LHCN-M2 (cell line): ENCODE measurements at regions not wholly inside any gene's neighbourhood (a gene's known extent, or its start where the extent isn't known, plus 50 kb on each side); places are given as distances from the start of the nearest gene placed in this dataset.
"Not testable (repeated sequence)": the region's sequence is repeated elsewhere in the genome, so short reads cannot be mapped to it uniquely, and the experiment has no call there.

Source experiments
- DNase-seq: peaks from one replicate; pipeline ENCODE4 v3.0.0-alpha.2; 2012; ENCODE audit warnings: low read depth

DNA sequence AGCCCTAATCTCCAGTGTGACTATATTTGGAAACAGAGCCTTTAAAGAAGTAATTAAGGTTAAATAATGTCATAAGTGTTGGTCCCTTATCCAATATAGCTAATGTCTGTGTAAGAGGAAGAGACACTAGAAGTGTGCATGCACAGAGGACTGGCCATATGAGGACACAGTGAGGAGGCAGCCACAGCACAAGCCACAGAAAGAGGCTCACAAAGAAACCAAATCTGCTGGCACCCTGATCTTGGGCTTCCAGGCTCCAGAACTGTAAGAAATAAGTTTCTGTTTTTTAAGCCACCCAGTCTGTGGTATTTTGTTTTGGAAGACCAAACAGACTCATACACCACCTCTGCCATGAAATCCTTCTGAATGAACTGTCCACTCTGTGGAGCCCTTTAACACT, 186.4 kb upstream of the SLC39A10 start:
- no peak for DNase-seq

DNA sequence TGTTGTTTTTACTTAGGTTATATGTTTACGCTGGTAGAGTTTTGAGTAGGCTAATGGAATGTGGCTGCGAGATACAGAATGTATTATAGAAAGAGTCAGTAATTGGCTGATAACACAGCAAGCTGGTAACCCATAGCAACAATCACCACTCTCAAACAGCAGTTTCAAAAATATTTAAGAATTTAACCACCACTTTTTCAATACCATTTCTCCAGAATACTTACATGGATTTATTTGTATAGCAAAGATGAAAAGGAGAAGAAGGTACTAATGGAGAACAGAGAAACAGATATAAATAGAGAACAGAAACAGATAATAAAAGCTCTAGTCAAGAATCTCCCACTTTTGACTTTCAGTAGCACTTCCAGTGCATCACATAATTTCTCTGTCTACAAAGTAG, 188.3 kb upstream of the SLC39A10 start:
- no peak for DNase-seq

DNA sequence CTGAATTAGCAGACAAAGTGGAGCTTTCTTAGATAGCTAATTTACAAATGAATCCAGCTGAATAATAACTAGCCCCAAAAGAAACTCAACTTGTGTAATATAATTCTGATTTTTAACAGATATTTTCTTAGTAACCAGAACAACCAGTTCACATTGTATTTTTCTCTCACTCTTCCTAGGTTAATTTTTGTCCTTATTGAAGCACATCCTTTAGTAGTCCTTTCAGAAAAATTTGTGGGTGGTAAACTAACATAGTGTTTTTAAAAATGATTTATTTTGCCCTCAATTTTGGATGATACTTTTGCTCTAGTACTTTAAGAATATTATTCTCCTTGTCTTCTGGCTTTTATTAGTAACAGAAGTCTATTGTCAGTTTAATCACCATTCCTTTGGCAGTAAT, 190.6 kb upstream of the SLC39A10 start:
- no peak for DNase-seq

DNA sequence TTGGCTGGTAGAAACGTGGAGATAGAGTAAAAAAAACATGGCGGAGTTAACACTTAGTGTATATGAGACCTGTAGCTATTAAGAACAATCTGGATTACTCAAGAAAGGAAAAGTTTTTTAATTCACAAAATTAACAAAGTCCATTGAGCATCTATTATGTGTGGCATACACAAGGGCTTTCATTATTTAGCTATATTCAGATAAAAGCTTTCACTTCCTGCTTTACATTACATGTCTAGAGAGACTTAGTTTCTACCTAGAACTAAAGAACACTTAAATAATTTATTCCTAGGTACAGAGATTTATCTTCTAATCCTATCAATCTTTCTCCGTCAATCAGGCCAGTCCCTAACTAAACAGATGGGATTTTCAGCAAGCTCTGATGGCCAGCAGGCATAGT, 196.0 kb upstream of the SLC39A10 start:
- no peak for DNase-seq

DNA sequence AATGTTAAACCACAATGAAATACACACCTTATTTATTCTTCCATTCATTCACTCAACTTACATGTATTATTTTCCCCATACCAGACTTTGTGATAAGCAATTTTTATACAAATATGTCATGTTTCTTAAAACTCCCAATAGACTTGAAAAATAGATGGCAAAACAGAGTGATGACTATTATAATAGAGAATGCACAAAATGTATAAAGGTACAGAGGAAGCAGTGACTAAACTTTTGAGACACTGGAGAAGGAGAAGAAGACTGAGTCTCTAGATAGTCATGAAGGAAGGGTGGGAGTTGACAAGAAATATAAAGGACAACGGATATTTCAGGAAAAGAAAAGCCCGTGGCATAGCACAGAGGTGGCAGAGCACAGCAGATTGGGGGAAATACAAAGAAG, 198.1 kb upstream of the SLC39A10 start:
- DNase-seq, result peak; percentile 11

DNA sequence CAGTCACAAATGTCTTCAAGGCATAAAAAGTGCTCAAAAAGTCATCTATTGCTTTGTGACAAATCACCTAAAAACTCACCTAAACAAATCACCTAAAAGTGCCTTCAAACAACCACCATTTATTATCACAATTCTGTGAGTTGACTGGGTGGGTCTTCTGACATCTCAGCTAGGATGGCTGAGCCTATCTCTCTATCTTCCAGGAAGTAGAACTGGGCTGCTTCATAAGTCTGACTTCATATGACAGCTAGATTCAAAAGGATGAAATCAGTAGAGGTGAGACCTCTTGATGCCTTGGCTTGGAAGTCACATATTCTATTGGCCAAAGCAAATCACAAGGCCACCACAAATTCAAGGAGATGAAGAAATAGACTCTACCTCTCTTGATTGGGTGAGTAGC, 199.2 kb upstream of the SLC39A10 start:
- no peak for DNase-seq

DNA sequence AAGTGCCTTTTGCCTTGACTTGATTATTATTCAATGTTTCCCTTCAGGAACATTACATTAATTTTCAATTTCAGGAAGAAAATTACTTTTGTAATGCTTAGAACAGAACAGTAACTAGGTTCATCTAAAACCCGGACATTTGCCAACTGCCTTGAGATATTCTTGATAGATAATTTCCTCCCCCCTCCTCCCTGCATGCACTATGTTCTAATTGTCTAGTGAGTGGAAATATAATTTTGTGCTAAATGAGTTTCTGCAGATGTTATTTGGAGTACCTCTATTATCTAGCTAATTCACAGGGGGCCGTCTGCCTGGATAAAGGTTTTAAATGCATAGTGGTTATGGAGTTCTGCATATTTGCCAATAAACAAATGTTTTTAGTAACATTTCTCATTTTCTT, 200.3 kb upstream of the SLC39A10 start:
- no peak for DNase-seq

DNA sequence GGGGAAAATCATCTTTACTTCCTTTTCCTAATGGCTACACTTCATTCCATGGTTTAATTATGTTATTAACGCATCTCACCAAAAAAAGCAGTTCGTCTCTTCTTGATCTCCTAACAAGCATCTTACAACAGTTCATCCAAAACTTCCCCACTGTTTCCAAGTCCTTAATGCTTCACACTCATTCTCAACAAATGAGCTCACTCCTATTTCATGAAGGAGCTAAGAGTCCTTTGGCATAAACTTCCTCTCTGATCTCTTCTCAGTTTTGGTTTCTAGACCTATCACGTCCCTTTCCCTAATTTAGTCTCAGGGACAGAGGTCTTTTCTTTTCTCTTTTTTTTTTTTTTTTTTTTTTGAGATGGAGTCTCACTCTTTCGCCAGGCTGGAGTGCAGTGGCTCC, 205.9 kb upstream of the SLC39A10 start:
- no peak for DNase-seq

DNA sequence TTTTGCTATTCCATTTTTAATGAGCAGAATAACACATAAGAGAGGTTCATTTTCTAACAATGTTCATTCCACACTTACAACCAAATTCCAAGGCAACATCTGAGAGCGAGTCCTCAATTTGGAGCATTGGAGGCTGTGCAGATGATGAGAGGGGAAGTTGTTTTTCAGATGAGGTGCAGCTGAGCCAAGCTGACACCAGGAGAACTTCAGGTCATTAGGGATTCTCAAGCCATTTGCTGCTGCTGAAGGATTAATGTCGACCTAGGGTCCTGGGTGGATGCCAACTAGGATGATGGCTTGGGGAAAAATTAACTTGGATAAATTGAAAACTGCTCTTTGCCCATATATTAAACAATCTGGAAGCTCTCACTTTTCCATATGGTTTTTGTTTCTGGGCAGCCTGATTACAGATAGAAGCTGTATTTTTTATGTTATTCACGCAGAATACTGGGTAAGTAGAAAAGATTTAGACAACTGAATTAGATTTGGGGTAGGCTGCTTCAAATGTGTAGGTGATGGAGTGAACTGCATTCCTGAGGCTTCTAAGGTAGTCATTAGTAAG, 206.4 kb upstream of the SLC39A10 start:
- DNase-seq, result no peak

DNA sequence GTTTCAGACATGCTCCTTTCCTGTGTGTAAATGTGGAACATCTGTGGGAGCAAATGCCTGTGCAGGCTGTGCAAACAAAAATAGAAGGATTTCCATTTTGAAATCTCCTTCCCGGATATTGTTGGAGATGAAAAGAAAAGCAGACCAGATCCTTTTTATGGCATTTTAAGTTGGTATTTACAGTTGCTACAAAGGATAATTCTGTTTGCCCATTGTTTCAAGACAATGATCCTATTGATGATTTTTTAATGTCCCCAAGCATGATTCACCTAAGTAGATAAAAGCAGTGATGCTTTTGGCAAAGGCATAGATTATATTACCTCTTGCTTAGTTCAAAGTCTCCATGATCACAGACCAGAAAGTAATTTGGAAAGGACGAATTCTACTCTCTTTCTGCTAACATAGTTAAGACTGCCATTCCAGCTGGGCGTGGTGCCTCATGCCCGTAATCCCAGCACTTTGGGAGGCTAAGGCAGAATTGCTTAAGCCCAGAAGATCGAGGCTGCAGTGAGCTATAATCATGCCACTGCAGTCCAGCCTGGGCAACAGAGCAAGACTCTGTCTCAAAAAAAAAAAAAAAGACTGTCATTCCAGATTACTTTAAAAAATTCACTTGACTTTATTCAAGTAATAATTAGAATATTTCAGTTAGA, 209.6 kb upstream of the SLC39A10 start:
- DNase-seq, result no peak

DNA sequence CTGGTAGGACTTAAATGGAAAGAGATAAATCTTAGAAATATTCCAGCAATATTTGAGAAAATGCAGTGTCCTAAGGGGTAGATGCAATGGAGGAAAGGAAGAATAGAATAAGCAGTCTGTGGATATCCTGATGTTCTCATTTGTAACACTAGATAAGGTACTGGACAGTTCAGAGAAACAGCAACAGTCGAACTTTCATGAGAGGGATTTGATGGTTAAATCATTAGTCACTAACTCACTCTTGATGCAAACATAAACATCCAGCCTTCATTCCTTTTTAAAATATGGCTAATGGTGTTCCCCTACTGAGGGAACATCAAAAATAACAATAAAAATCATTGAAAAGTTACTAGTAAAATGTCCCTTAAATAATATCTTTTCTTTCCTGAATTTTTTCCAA, 211.4 kb upstream of the SLC39A10 start:
- peak; percentile 27 for DNase-seq

DNA sequence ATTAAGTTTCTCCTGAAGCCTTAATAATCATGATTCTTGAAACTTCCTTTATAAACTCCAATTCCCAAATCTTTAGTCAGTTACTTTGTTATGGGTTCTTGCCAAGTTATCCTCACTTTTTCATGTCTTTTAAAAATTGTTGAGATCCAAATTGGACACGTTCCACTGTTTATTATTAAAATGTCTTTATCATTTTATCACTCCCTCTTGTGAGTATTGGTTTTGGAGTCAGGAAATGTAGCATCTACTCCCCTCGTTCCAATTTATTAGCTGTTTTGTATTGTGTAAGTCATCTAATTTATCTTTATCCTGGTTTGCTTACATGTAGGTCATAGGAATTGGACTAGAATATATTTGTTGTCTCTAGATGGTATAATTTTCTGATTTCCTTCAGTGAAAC, 213.1 kb upstream of the SLC39A10 start:
- DNase-seq, result no peak

DNA sequence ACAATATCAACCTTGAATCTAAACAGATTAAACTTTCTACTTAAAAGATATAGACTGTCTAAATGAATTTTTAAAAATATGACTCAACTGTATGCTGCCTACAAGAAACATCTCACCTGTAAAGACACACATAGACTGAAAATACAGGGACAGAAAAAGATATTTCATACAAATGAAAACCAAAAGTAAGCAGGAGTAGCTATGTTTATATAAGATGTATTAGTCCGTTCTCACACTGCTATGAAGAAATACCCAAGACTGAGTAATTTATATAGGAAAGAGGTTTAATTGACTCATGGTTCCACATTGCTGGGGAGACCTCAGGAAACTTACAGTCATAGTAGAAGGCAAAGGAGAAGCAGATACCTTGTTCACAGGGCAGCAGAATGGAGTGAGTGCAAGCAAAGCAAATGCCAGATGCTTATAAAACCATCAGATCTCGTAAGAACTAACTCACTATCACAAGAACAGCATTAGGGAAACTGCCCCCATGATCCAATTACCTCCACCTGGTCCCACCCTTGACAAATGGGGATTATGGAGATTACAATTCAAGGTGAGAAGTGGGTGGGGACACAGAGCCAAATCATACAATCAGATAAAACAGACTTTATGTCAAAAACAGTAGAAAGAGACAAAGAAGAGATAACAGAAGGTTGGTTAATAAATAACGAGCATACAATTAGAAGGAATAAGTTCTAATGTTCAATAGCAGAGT, 214.4 kb upstream of the SLC39A10 start:
- DNase-seq, result no peak

DNA sequence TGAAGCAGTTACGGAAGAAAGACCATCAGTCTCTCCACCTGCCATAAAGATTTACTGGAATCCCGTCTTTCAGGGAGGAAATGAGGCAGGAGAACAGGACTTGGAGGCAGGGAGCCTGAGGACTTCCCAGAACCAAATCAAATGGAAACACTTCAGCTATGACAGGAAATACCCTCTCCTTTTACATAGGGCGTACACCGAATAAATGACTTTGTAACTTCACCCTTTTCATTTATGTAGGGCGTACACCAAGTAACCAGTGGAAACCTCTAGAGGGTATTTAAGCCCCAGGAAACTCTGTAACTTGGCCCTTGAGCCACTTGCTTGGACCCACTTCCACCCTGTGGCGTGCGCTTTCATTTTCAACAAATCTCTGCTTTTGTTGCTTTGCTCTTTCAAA, 218.3 kb upstream of the SLC39A10 start:
- no peak for DNase-seq

DNA sequence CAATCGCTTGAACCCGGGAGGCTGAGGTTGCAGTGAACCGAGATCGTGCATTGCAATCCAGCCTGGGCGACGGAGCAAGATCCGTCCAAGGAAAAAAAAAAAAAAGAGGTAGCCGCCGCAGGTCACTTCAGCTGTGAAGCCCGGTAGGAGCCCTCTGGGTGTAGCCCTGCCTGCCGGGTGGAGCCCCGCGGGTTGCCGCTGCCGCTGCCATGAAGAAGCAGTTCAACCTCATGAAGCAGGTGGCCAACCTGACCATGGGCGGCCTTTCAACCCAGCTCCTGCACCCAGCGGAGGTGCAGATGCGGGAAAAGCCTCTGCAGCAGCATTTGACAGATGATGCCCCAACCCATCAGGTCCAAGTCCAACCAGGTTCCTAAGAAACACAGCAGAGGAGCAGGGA, 219.5 kb upstream of the SLC39A10 start:
- DNase-seq, result no peak

DNA sequence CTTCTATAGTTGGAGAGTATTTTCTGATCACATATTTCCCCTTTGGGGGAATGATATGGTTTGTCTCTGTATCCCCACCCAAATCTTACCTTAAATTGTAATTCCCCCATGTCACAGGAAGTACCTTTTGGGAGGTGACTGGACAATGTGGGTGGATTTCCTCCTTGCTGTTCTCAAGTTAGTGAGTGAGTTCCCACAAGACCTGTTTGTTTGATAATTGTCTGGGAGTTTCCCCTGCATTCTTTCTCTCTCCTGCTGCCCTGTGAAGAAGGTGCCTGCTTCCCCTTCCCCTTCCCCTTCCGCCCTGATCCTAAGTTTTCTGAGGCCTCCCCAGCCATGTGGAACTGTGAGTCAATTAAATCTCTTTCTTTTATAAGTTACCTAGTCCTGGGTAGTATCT, 222.7 kb upstream of the SLC39A10 start:
- no peak for DNase-seq

DNA sequence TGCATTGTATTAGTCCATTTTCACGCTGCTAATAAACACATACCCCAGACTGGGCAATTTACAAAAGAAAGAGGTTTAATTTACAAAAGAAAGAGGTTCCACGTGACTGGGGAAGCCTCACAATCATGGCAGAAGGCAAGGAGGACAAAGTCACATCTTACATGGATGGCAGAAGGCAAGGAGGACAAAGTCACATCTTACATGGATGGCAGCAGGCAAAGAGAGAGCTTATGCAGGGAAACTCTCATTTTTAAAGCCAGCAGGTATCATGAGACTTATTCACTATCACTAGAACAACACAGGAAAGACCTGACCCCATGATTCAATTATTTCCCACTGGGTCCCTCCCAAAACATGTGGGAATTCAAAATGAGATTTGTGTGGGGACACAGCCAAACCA, 223.3 kb upstream of the SLC39A10 start:
- DNase-seq, result not testable (repeated sequence)

DNA sequence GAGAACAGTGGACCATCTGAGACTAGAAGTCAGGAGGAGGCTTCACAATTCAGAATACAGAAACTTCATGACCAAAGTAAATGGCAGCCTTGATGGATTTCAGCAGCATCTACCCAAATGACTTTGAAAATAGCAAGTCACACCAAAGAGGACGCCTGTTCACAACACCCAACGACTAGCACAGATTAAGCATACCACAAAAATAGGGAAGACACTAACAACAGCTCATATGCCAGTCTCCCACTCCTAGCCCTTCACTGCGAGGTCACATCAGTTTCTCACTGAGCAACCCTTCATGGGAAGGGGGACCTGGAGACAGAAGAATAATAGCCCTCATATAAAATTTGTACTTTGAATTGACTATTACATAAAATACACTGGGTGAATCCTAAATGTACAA, 228.4 kb upstream of the SLC39A10 start:
- DNase-seq, result no peak

DNA sequence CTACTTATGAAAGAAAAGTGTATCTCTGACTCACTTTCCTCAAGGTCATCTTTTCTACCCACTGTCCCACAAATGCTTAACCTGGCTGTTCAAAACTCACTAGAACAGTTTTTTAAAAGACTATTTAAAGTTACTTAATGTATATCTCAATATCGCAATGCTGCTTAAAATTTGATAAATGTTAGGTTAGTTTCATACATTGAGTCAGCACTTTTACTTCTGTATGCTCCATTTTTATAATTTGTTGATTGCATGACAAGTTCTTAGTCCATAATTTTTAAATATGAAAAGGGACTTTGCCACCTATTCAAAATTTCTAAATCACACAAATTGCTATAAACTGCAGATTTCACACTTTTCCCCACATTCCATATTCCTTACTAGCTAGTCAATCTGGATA, 231.7 kb upstream of the SLC39A10 start:
- DNase-seq, result no peak

DNA sequence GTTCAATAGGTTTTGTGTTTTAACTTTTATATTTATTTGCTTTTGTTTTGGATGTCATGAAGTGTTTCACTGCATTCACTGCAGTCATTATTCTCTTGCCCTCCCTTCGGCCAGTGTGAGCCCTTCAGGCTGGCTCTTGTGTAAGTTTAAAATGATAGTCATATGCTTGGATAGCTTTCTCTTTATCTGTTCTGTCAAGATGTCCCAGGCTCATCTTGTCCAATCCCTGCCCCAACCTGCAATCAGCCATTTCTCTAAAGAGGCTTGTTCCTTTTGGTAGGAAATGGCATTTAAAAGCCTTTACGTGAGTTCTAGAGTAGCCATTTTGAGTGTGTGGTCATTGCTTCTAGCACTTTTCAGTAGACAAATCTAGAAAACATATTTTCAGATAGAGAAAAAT, 238.0 kb upstream of the SLC39A10 start:
- no peak for DNase-seq

DNA sequence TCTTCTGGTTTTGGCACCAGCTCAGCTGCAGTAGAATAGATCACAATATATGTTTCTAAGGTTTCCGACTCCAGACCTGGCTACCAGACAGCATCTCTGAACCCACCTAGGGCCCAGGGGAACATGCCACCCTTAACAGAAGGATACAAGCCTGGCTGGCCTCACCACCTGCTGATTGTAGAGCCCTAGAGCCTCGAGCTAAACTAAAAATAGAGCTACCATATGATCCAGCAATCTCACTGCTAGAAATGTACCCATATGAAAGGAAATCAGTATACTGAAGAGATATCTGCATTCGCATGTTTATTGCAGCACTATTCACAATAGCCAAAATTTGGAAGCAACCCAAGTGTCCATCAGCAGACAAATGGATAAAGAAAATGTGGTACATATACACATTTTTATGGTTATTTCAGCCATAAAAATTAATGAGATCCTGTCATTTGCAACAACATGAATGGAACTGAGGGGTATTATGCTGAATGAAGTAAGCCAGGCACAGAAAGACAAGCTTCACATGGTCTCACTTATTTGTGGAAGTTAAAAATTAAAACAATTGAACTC, 242.4 kb upstream of the SLC39A10 start:
- no peak for DNase-seq

DNA sequence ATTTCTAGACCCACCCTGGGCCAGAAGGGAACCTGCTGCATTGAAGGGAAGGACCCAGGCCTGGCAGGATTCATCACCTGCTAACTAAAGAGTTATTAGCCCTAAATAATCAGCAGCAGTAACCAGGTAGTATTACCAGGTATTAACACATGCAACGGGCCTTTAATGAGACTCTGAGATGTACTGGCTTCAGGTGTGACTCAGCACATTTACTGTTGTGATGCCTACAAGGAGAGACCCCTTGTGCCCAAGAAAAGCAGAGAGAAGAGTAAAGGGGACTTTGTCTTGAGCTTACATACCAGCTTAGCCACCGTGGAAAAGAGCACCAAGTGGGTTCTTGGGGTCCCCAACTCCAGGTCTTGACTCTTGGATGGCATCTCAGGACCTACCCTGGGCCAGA, 243.1 kb upstream of the SLC39A10 start:
- no peak for DNase-seq

DNA sequence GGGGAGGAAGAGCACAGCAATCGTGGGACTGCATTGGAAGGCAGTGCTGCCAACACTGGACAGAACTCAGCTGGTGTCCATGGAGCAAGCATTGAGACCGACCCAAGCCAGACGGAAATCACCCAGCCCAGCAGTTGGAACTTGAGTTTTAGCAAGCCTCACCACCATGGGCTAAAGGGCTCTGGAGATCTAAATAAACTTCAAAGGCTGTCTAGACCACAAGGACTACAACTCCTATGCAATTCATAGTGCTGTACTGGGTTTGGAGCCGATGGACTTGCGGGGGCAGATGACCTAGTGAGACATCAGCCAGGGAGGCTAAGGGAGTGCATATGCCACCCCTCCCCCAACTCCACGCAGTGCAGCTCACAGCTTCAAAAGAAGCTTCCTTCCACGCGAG, 243.6 kb upstream of the SLC39A10 start:
- DNase-seq, result no peak
